ENCODE measurements at regions not wholly inside any gene's neighbourhood (a gene's known extent, or its start where the extent isn't known, plus 50 kb on each side); places are given as distances from the start of the nearest gene placed in this dataset.
"Not testable (repeated sequence)": the region's sequence is repeated elsewhere in the genome, so short reads cannot be mapped to it uniquely, and the experiment has no call there.

- not testable (repeated sequence) for DNase-seq
Measured at GRCh38 chr12:14215949-14216348, 149.5 kb upstream of the ATF7IP start.

GRCh38 chr12:14216405-14217294, 148.8 kb upstream of the ATF7IP start:
- DNase-seq: peak in 1 of 2 donors; percentile 57

- DNase-seq: no peak
Measured at GRCh38 chr12:14219156-14219555, 146.3 kb upstream of the ATF7IP start.

GRCh38 chr12:14219670-14220069, 145.8 kb upstream of the ATF7IP start:
- DNase-seq: not testable (repeated sequence)

GRCh38 chr12:14225064-14225463, 140.4 kb upstream of the ATF7IP start:
- no peak for DNase-seq

GRCh38 chr12:14235176-14235575, 130.3 kb upstream of the ATF7IP start:
- DNase-seq: not testable (repeated sequence)

- not testable (repeated sequence) for DNase-seq
Measured at GRCh38 chr12:14236641-14237040, 128.8 kb upstream of the ATF7IP start.

- peak in 1 of 2 donors; percentile 60 for DNase-seq
Measured at GRCh38 chr12:14238221-14238792, 127.2 kb upstream of the ATF7IP start.

GRCh38 chr12:14239350-14239934, 126.0 kb upstream of the ATF7IP start:
- DNase-seq: peak; percentile 58 to 65

GRCh38 chr12:14239935-14240872, 125.3 kb upstream of the ATF7IP start:
- peak; percentile 43 to 56 for DNase-seq

GRCh38 chr12:14240873-14241220, 124.6 kb upstream of the ATF7IP start:
- no peak for DNase-seq

- not testable (repeated sequence) for DNase-seq
Measured at GRCh38 chr12:14242825-14243224, 122.7 kb upstream of the ATF7IP start.

- DNase-seq: no peak
Measured at GRCh38 chr12:14243941-14244340, 121.5 kb upstream of the ATF7IP start.

- DNase-seq: no peak
Measured at GRCh38 chr12:14244876-14245669, 120.4 kb upstream of the ATF7IP start.

GRCh38 chr12:14247166-14247565, 118.3 kb upstream of the ATF7IP start:
- no peak for DNase-seq

- DNase-seq: no peak
Measured at GRCh38 chr12:14249368-14249767, 116.1 kb upstream of the ATF7IP start.

GRCh38 chr12:14252697-14253096, 112.8 kb upstream of the ATF7IP start:
- DNase-seq: no peak

- no peak for DNase-seq
Measured at GRCh38 chr12:14253496-14253895, 112.0 kb upstream of the ATF7IP start.

GRCh38 chr12:14254781-14255180, 110.7 kb upstream of the ATF7IP start:
- DNase-seq: no peak

- DNase-seq: peak; percentile 34 to 65
Measured at GRCh38 chr12:14256121-14256520, 109.4 kb upstream of the ATF7IP start.

- peak; percentile 86 to 88 for DNase-seq
Measured at GRCh38 chr12:14256555-14257169, 108.8 kb upstream of the ATF7IP start.
